HEK293 (cell line): ENCODE measurements at regions not wholly inside any gene's neighbourhood (a gene's known extent, or its start where the extent isn't known, plus 50 kb on each side); places are given as distances from the start of the nearest gene placed in this dataset.
"Not testable (repeated sequence)": the region's sequence is repeated elsewhere in the genome, so short reads cannot be mapped to it uniquely, and the experiment has no call there.

Source experiments
- CTCF ChIA-PET: fragments of 350-600 bp; formaldehyde crosslinking; extraction: SDS; loops from one replicate; lab custom pipeline; 2021; ENCODE audit warnings: antibody characterized with exemption; lab: Yijun Ruan, JAX
- POLR2A ChIA-PET: fragments of 300-600 bp; formaldehyde crosslinking; extraction: SDS; loops from one replicate; lab custom pipeline; 2020; ENCODE audit warnings: antibody characterized with exemption, inconsistent platforms; lab: Yijun Ruan, JAX
- H3K27ac ChIP-seq: fragments of 200-500 bp; sonication (Bioruptor generic); 2 replicates; pipeline ENCODE4 v1.5.1; 2014; ENCODE audit warnings: low read depth, low read length, control low read depth, inconsistent platforms; ENCODE audit errors: extremely low read depth
- H3K36me3 ChIP-seq, 2 experiments: fragments of 200-500 bp in 1 of 2; sonication (Bioruptor generic) in 1 of 2; 1 replicate in 1 of 2; 2 replicates in 1 of 2; pipeline ENCODE4 v1.5.1; 2014 to 2017; ENCODE audit warnings: inconsistent platforms in 2 of 2, low read length in 2 of 2; ENCODE audit not compliant: control insufficient read depth in 2 of 2, insufficient read depth in 1 of 2
- H3K4me1 ChIP-seq: fragments of 200-500 bp; sonication (Bioruptor generic); 2 replicates; pipeline ENCODE4 v1.5.1; 2014; ENCODE audit warnings: mild to moderate bottlenecking, low read length, inconsistent platforms; ENCODE audit not compliant: control insufficient read depth, insufficient read depth
- H3K4me3 ChIP-seq: 2 replicates; pipeline ENCODE4 v1.5.1; 2011; ENCODE audit warnings: low read depth, mild to moderate bottlenecking, control low read depth, low read length, moderate library complexity
- H3K9me3 ChIP-seq: fragments of 200-500 bp; sonication (Bioruptor generic); 2 replicates; pipeline ENCODE4 v1.5.1; 2014; ENCODE audit warnings: low read depth, low read length, inconsistent platforms; ENCODE audit not compliant: control insufficient read depth, insufficient read depth
- CTCF ChIP-seq: fragments of 450-650 bp; formaldehyde crosslinking; IDR thresholded peaks from 2 replicates; pipeline ENCODE4 v1.5.1; 2016; ENCODE audit warnings: missing biosample characterization, missing genetic modification characterization
- GLIS1 ChIP-seq: fragments of 450-650 bp; formaldehyde crosslinking; IDR thresholded peaks from 2 replicates; pipeline ENCODE4 v1.5.1; 2016; ENCODE audit warnings: missing biosample characterization, missing genetic modification characterization
- TSHZ1 ChIP-seq: fragments of 450-650 bp; formaldehyde crosslinking; IDR thresholded peaks from 2 replicates; pipeline ENCODE4 v1.5.1; 2016; ENCODE audit warnings: missing biosample characterization, missing genetic modification characterization, borderline replicate concordance
- ZBTB10 ChIP-seq: fragments of 450-650 bp; formaldehyde crosslinking; IDR thresholded peaks from 2 replicates; pipeline ENCODE4 v1.5.1; 2016; ENCODE audit warnings: missing biosample characterization, missing genetic modification characterization
- ZBTB44 ChIP-seq: fragments of 450-650 bp; IDR thresholded peaks from 2 replicates; pipeline ENCODE4 v1.5.1; 2018; ENCODE audit warnings: missing biosample characterization, mild to moderate bottlenecking, missing genetic modification characterization
- ZBTB6 ChIP-seq: fragments of 450-650 bp; formaldehyde crosslinking; IDR thresholded peaks from 2 replicates; pipeline ENCODE4 v1.5.1; 2017; ENCODE audit warnings: missing biosample characterization, missing genetic modification characterization
- ZNF2 ChIP-seq: fragments of 450-650 bp; formaldehyde crosslinking; IDR thresholded peaks from 2 replicates; pipeline ENCODE4 v1.5.1; 2016; ENCODE audit warnings: missing biosample characterization, missing genetic modification characterization
- ZNF221 ChIP-seq: fragments of 450-650 bp; formaldehyde crosslinking; IDR thresholded peaks from 2 replicates; pipeline ENCODE4 v1.5.1; 2017; ENCODE audit warnings: missing biosample characterization, missing genetic modification characterization, borderline replicate concordance
- ZNF391 ChIP-seq: fragments of 450-650 bp; formaldehyde crosslinking; IDR thresholded peaks from 2 replicates; pipeline ENCODE4 v1.5.1; 2016; ENCODE audit warnings: low read depth, missing biosample characterization, missing genetic modification characterization, borderline replicate concordance
- ZNF521 ChIP-seq: fragments of 450-650 bp; formaldehyde crosslinking; IDR thresholded peaks from 2 replicates; pipeline ENCODE4 v1.5.1; 2017; ENCODE audit warnings: missing biosample characterization, mild to moderate bottlenecking, missing genetic modification characterization
- ZNF600 ChIP-seq: fragments of 450-650 bp; formaldehyde crosslinking; IDR thresholded peaks from 2 replicates; pipeline ENCODE4 v1.5.1; 2016; ENCODE audit warnings: missing biosample characterization, missing genetic modification characterization
- ZNF610 ChIP-seq: fragments of 450-650 bp; formaldehyde crosslinking; IDR thresholded peaks from 2 replicates; pipeline ENCODE4 v1.5.1; 2016; ENCODE audit warnings: missing biosample characterization, missing genetic modification characterization, borderline replicate concordance
- ZNF664 ChIP-seq: fragments of 450-650 bp; formaldehyde crosslinking; IDR thresholded peaks from 2 replicates; pipeline ENCODE4 v1.5.1; 2016; ENCODE audit warnings: missing biosample characterization, missing genetic modification characterization
- ZNF670 ChIP-seq: fragments of 450-650 bp; formaldehyde crosslinking; IDR thresholded peaks from 2 replicates; pipeline ENCODE4 v1.5.1; 2016; ENCODE audit warnings: missing biosample characterization, missing genetic modification characterization, low read depth
- ZNF776 ChIP-seq: fragments of 450-650 bp; formaldehyde crosslinking; IDR thresholded peaks from 2 replicates; pipeline ENCODE4 v1.5.0; 2017; ENCODE audit warnings: missing biosample characterization, missing genetic modification characterization, borderline replicate concordance

- TF ChIP-seq ZBTB10 (tag by site-specific recombination) (no peak), ZNF776 (tag by site-specific recombination) (no peak), ZBTB6 (tag by site-specific recombination) (no peak), ZNF221 (tag by site-specific recombination) (no peak), CTCF (tag by site-specific recombination) (no peak)
Observed at GRCh38 chr1:173393659-173394000, 83.5 kb upstream of the PRDX6 start (continued).

GRCh38 chr1:173394813-173395212, 82.3 kb upstream of the PRDX6 start:
- H3K4me3 ChIP-seq, POLR2A ChIA-PET, H3K4me1 ChIP-seq, H3K36me3 ChIP-seq, H3K27ac ChIP-seq, H3K9me3 ChIP-seq: not testable (repeated sequence)
- CTCF ChIA-PET, result interaction anchor here (0.7 to 1.3 kb wide), 2 partner anchors 25 to 136 kb away, joined by 4 read pairs; no protein-coding TSS in a partner anchor

- POLR2A ChIA-PET, result no interaction called here
- CTCF ChIA-PET, result interaction anchor here (1.3 kb wide), 1 partner anchor 24 kb away, joined by 4 read pairs; no protein-coding TSS in a partner anchor
- no peak overlapping the region for H3K4me3 ChIP-seq
- TF ChIP-seq ZNF600 (tag by site-specific recombination), result no peak
- no peak for TF ChIP-seq TSHZ1 (tag by site-specific recombination)
- TF ChIP-seq ZNF664 (tag by site-specific recombination), result no peak
- no peak for TF ChIP-seq ZNF521 (tag by site-specific recombination)
- no peak for TF ChIP-seq GLIS1 (tag by site-specific recombination)
- TF ChIP-seq ZBTB44 (tag by site-specific recombination), result no peak
- no peak for TF ChIP-seq ZNF670 (tag by site-specific recombination)
- TF ChIP-seq ZNF2 (tag by site-specific recombination), result no peak
- no peak for TF ChIP-seq ZNF391 (tag by site-specific recombination)
- no peak for TF ChIP-seq ZNF610
- TF ChIP-seq, all 188 proteins: peak for 0
- Histone ChIP-seq H3K27ac (no peak overlapping the region), H3K36me3 (no peaks in the 10 kb centered on the region), H3K9me3 (no peaks in the 10 kb centered on the region), H3K4me1 (no peaks in the 10 kb centered on the region)
Observed at GRCh38 chr1:173395762-173396161, 81.4 kb upstream of the PRDX6 start.
